ENCODE measurements at regions not wholly inside any gene's neighbourhood (a gene's known extent, or its start where the extent isn't known, plus 50 kb on each side); places are given as distances from the start of the nearest gene placed in this dataset.

GRCh38 chr1:73161418-73161817 is 879.1 kb upstream of the NEGR1 start:
- TF ChIP-seq, protein P1, sequence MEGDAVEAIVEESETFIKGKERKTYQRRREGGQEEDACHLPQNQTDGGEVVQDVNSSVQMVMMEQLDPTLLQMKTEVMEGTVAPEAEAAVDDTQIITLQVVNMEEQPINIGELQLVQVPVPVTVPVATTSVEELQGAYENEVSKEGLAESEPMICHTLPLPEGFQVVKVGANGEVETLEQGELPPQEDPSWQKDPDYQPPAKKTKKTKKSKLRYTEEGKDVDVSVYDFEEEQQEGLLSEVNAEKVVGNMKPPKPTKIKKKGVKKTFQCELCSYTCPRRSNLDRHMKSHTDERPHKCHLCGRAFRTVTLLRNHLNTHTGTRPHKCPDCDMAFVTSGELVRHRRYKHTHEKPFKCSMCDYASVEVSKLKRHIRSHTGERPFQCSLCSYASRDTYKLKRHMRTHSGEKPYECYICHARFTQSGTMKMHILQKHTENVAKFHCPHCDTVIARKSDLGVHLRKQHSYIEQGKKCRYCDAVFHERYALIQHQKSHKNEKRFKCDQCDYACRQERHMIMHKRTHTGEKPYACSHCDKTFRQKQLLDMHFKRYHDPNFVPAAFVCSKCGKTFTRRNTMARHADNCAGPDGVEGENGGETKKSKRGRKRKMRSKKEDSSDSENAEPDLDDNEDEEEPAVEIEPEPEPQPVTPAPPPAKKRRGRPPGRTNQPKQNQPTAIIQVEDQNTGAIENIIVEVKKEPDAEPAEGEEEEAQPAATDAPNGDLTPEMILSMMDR (IDR thresholded peaks at IDR 0.05; ENCODE audit: insufficient read depth, low read length, poor library complexity, severe bottlenecking) = no peak
- TF ChIP-seq EZH2phosphoT487 (conservative IDR thresholded peaks at IDR 0.05; ENCODE audit: low read length) = no peak
